Thyroid gland (tissue), 4 donors: ENCODE measurements at regions not wholly inside any gene's neighbourhood (a gene's known extent, or its start where the extent isn't known, plus 50 kb on each side); places are given as distances from the start of the nearest gene placed in this dataset.

Source experiments
- CTCF ChIP-seq, 6 experiments: fragments of 200-600 bp in 3 of 6; fragments of 450-650 bp in 3 of 6; sonication (generic) in 3 of 6; IDR thresholded peaks; one replicate each; pipeline ENCODE4 v1.5.1; 2016 to 2019; ENCODE audit warnings: antibody characterized with exemption in 6 of 6, mild to moderate bottlenecking in 2 of 6, inconsistent platforms in 1 of 6, moderate library complexity in 1 of 6
- POLR2A ChIP-seq, 2 donors: fragments of 450-650 bp; IDR thresholded peaks; one replicate each; pipeline ENCODE4 v1.6.1; 2017; ENCODE audit warnings: antibody characterized with exemption in 2 of 2, mild to moderate bottlenecking in 2 of 2, moderate library complexity in 1 of 2

GRCh38 chr13:110819203-110820014 is 95.5 kb downstream of the ANKRD10 start:
- TF ChIP-seq CTCF (IDR thresholded peaks at IDR 0.05) (peak; percentile 90 to 97 (median 95)), POLR2A (IDR thresholded peaks at IDR 0.05) (no peak)
